GM12878 (cell line): ENCODE measurements at regions not wholly inside any gene's neighbourhood (a gene's known extent, or its start where the extent isn't known, plus 50 kb on each side); places are given as distances from the start of the nearest gene placed in this dataset.

Source experiments
- ATAC-seq: fragments of 200-7000 bp; cut with Tn5 transposase; 3 replicates; pipeline ENCODE4 v1.9.1; 2020; ENCODE audit warnings: mild to moderate bottlenecking, moderate library complexity
- BruUV-seq: library from RNA; stranded (reverse); fragments of 400-500 nt; replicated peaks from 2 replicates; lab custom pipeline; 2021; lab: Mats Ljungman, UMichigan
- CTCF ChIA-PET: fragments of 300-600 bp; sonication (Branson Sonifier 250); formaldehyde crosslinking; extraction: SDS; loops from one replicate; lab custom pipeline; 2021; ENCODE audit warnings: inconsistent platforms; lab: Yijun Ruan, JAX
- POLR2A ChIA-PET: fragments of 350-600 bp; formaldehyde crosslinking; extraction: SDS; loops from one replicate; lab custom pipeline; 2021; ENCODE audit warnings: inconsistent platforms; lab: Charles Lee
- RAD21 ChIA-PET: fragments of 300-600 bp; sonication (Branson Sonifier 250); formaldehyde crosslinking; loops from one replicate; lab custom pipeline; 2023; ENCODE audit warnings: antibody characterized with exemption; ENCODE audit not compliant: unreplicated experiment; lab: Charles Lee
- SMC1A ChIA-PET: fragments of 300-600 bp; sonication (Branson Sonifier 250); formaldehyde crosslinking; loops from one replicate; lab custom pipeline; 2023; ENCODE audit not compliant: unreplicated experiment, uncharacterized antibody; lab: Charles Lee
- DNase-seq: peaks from one replicate; pipeline ENCODE4 v3.0.0-alpha.2; 2011; ENCODE audit warnings: low read depth, low spot score
- FAIRE-seq: peaks from 3 replicates; lab custom pipeline; 2011; peaks lifted over from hg19 to GRCh38; lab: Jason Lieb, UNC
- H2AFZ ChIP-seq: 2 replicates; pipeline ENCODE4 v1.6.0; 2011; ENCODE audit warnings: low read depth, low read length, control low read depth; ENCODE audit not compliant: control insufficient read depth
- H3K27ac ChIP-seq: 2 replicates; pipeline ENCODE4 v1.5.1; 2011; ENCODE audit warnings: control low read depth; ENCODE audit not compliant: control insufficient read depth, insufficient read depth
- H3K27me3 ChIP-seq, 2 experiments: replicated peaks in 1 of 2; 2 replicates each; pipeline versions ENCODE4 v1.6.0 to v1.6.1; 2011; ENCODE audit warnings: low read length in 1 of 2; ENCODE audit not compliant: control insufficient read depth in 2 of 2, insufficient read depth in 2 of 2
- H3K36me3 ChIP-seq, 2 experiments: 2 replicates each; pipeline ENCODE4 v1.5.1; 2011; ENCODE audit warnings: low read length in 1 of 2; ENCODE audit not compliant: control insufficient read depth in 2 of 2, insufficient read depth in 2 of 2
- H3K4me1 ChIP-seq: 2 replicates; pipeline ENCODE4 v1.6.1; 2011; ENCODE audit warnings: mild to moderate bottlenecking, low read length, moderate library complexity, mixed read lengths; ENCODE audit not compliant: control insufficient read depth, insufficient read depth
- H3K4me2 ChIP-seq: 2 replicates; pipeline ENCODE4 v1.6.0; 2011; ENCODE audit warnings: control low read depth; ENCODE audit not compliant: control insufficient read depth, insufficient read depth
- H3K4me3 ChIP-seq: fragments of 200-600 bp; sonication (generic); 2 replicates; pipeline ENCODE4 v1.5.1; 2016
- H3K79me2 ChIP-seq: 2 replicates; pipeline ENCODE4 v1.6.0; 2011; ENCODE audit warnings: low read length; ENCODE audit not compliant: control insufficient read depth, insufficient read depth
- H3K9ac ChIP-seq: 2 replicates; pipeline ENCODE4 v1.8.0; 2011; ENCODE audit warnings: low read length, control low read depth, mixed read lengths; ENCODE audit not compliant: control insufficient read depth, insufficient read depth
- H3K9me3 ChIP-seq: replicated peaks from 3 replicates; pipeline ENCODE4 v1.5.1; 2011; ENCODE audit warnings: mild to moderate bottlenecking, low read length; ENCODE audit not compliant: control insufficient read depth, insufficient read depth
- H4K20me1 ChIP-seq: 2 replicates; pipeline ENCODE4 v1.6.0; 2011; ENCODE audit not compliant: control insufficient read depth, insufficient read depth
- ATF7 ChIP-seq: fragments of 450-650 bp; IDR thresholded peaks from 2 replicates; pipeline ENCODE4 v1.6.1; 2016; ENCODE audit warnings: low read depth, mild to moderate bottlenecking
- IKZF1 ChIP-seq: fragments of 450-650 bp; conservative IDR thresholded peaks from 2 replicates; pipeline ENCODE4 v1.6.1; 2017; ENCODE audit warnings: antibody characterized with exemption, mild to moderate bottlenecking
- JUNB ChIP-seq: IDR thresholded peaks from 2 replicates; pipeline ENCODE4 v1.6.1; 2016; ENCODE audit warnings: antibody characterized with exemption, mild to moderate bottlenecking
- NBN ChIP-seq: fragments of 450-650 bp; IDR thresholded peaks from 2 replicates; pipeline ENCODE4 v1.6.1; 2016
- NFYB ChIP-seq: IDR thresholded peaks from 2 replicates; pipeline ENCODE4 v1.6.1; 2011; ENCODE audit warnings: low read depth, mild to moderate bottlenecking, low read length, improper control_type of control experiment, moderate library complexity; ENCODE audit not compliant: insufficient read depth
- TCF7 ChIP-seq: IDR thresholded peaks from 2 replicates; pipeline ENCODE4 v1.6.1; 2014; ENCODE audit warnings: antibody characterized with exemption, borderline replicate concordance
- ZNF622 ChIP-seq: fragments of 450-650 bp; IDR thresholded peaks from 2 replicates; pipeline ENCODE4 v1.6.1; 2017; ENCODE audit warnings: mild to moderate bottlenecking, inconsistent platforms
- WGBS: methylation state at CpG from one replicate; pipeline ENCODE4 v1.1.6; 2016; ENCODE audit warnings: low lambda C conversion rate; ENCODE audit not compliant: insufficient replicate concordance, insufficient coverage; ENCODE audit errors: missing lambda C conversion rate; 5-methylcytosine and 5-hydroxymethylcytosine counted together
- in situ Hi-C: fragments of 300-500 bp; cut with MboI; formaldehyde crosslinking; loops from 9 replicates; pipeline ENCODE4 v1.14.3; 2018; ENCODE audit warnings: mixed read lengths
- intact Hi-C: fragments of 100-400 bp; cut with micrococcal nuclease; formaldehyde crosslinking; loops from one replicate; pipeline ENCODE4 v1.14.2; 2022; ENCODE audit not compliant: unreplicated experiment
- TF ChIP-seq, protein P1 (sequence below): fragments of 450-650 bp; formaldehyde crosslinking; IDR thresholded peaks from 2 replicates; pipeline ENCODE4 v1.4.0; 2020; ENCODE audit warnings: mild to moderate bottlenecking, moderate library complexity
- TF ChIP-seq, protein P2 (sequence below): IDR thresholded peaks from 2 replicates; pipeline ENCODE4 v1.6.1; 2012; ENCODE audit warnings: mild to moderate bottlenecking, low read depth, low read length
- TF ChIP-seq, protein P3 (sequence below): fragments of 450-650 bp; IDR thresholded peaks from 2 replicates; pipeline ENCODE4 v1.6.1; 2017; ENCODE audit warnings: low read depth, mild to moderate bottlenecking, moderate library complexity
- TF ChIP-seq, protein P4 (sequence below), 3 experiments: IDR thresholded peaks in 2 of 3; conservative IDR thresholded peaks in 1 of 3; 2 replicates each; pipeline ENCODE4 v1.5.1; 2011; ENCODE audit warnings: low read depth in 3 of 3, low read length in 3 of 3, mild to moderate bottlenecking in 3 of 3, control low read depth in 2 of 3, moderate library complexity in 2 of 3, inconsistent platforms in 1 of 3, mixed read lengths in 1 of 3; ENCODE audit not compliant: control insufficient read depth in 2 of 3, insufficient read depth in 1 of 3; ENCODE audit errors: extremely low read depth in 1 of 3

DNA sequence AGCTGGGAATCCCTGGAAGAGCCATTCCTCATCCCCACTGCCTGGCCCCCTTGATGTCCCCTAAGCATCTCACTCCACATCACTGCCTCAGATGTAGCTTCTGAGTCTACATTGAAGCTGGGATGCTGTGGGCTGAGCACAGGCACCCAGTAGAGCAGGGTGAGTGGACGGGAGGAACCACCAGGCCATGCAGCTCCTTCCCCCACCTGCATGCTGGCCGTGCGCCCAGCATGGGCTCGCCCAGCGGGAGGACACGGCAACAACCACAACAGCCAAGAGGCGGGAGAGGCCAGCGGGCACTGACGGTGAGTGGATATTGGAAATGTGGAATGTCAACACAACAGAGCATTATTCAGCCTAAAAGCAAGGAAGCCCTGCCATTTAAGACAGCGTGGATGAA is 310.9 kb downstream of the ADGRD1 start:
- no TSS peak for BruUV-seq
- DNase-seq (no peak), FAIRE-seq (no peak), ATAC-seq (no peak)
- Histone ChIP-seq H3K4me2 (no peak overlapping the region), H2AFZ (no peak overlapping the region), H3K27me3 (peaks cover 0 to 3% of the 10 kb centered on the region in 2 experiments; a peak in 2 of 4 replicates), H3K9ac (no peak overlapping the region), H3K4me1 (no peaks in the 10 kb centered on the region), H3K36me3 (no peaks in the 10 kb centered on the region), H3K27ac (no peak overlapping the region), H4K20me1 (no peaks in the 10 kb centered on the region), H3K4me3 (no peak overlapping the region), H3K9me3 (no peaks in the 10 kb centered on the region)
- 61% methylated on average over 10 of the region's 10 CpGs for WGBS
- intact Hi-C loops (no loop called here), in situ Hi-C loops (no loop called here)
- RAD21 ChIA-PET: no interaction called here
- SMC1A ChIA-PET: interaction anchor here (0.5 kb wide), 1 partner anchor 11 kb away, joined by 3 read pairs; no protein-coding TSS in a partner anchor
- POLR2A ChIA-PET: no interaction called here
- CTCF ChIA-PET: interaction anchor here (1.1 kb wide), 1 partner anchor 132 kb away, joined by 3 read pairs; no protein-coding TSS in a partner anchor
- no peak for TF ChIP-seq ATF7
- TF ChIP-seq, protein P1, sequence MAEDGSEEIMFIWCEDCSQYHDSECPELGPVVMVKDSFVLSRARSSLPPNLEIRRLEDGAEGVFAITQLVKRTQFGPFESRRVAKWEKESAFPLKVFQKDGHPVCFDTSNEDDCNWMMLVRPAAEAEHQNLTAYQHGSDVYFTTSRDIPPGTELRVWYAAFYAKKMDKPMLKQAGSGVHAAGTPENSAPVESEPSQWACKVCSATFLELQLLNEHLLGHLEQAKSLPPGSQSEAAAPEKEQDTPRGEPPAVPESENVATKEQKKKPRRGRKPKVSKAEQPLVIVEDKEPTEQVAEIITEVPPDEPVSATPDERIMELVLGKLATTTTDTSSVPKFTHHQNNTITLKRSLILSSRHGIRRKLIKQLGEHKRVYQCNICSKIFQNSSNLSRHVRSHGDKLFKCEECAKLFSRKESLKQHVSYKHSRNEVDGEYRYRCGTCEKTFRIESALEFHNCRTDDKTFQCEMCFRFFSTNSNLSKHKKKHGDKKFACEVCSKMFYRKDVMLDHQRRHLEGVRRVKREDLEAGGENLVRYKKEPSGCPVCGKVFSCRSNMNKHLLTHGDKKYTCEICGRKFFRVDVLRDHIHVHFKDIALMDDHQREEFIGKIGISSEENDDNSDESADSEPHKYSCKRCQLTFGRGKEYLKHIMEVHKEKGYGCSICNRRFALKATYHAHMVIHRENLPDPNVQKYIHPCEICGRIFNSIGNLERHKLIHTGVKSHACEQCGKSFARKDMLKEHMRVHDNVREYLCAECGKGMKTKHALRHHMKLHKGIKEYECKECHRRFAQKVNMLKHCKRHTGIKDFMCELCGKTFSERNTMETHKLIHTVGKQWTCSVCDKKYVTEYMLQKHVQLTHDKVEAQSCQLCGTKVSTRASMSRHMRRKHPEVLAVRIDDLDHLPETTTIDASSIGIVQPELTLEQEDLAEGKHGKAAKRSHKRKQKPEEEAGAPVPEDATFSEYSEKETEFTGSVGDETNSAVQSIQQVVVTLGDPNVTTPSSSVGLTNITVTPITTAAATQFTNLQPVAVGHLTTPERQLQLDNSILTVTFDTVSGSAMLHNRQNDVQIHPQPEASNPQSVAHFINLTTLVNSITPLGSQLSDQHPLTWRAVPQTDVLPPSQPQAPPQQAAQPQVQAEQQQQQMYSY (CRISPR knock-in tag): no peak
- TF ChIP-seq IKZF1: no peak
- no peak for TF ChIP-seq NFYB
- TF ChIP-seq, protein P2, sequence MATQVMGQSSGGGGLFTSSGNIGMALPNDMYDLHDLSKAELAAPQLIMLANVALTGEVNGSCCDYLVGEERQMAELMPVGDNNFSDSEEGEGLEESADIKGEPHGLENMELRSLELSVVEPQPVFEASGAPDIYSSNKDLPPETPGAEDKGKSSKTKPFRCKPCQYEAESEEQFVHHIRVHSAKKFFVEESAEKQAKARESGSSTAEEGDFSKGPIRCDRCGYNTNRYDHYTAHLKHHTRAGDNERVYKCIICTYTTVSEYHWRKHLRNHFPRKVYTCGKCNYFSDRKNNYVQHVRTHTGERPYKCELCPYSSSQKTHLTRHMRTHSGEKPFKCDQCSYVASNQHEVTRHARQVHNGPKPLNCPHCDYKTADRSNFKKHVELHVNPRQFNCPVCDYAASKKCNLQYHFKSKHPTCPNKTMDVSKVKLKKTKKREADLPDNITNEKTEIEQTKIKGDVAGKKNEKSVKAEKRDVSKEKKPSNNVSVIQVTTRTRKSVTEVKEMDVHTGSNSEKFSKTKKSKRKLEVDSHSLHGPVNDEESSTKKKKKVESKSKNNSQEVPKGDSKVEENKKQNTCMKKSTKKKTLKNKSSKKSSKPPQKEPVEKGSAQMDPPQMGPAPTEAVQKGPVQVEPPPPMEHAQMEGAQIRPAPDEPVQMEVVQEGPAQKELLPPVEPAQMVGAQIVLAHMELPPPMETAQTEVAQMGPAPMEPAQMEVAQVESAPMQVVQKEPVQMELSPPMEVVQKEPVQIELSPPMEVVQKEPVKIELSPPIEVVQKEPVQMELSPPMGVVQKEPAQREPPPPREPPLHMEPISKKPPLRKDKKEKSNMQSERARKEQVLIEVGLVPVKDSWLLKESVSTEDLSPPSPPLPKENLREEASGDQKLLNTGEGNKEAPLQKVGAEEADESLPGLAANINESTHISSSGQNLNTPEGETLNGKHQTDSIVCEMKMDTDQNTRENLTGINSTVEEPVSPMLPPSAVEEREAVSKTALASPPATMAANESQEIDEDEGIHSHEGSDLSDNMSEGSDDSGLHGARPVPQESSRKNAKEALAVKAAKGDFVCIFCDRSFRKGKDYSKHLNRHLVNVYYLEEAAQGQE: no peak
- TF ChIP-seq TCF7: no peak
- TF ChIP-seq, protein P3, sequence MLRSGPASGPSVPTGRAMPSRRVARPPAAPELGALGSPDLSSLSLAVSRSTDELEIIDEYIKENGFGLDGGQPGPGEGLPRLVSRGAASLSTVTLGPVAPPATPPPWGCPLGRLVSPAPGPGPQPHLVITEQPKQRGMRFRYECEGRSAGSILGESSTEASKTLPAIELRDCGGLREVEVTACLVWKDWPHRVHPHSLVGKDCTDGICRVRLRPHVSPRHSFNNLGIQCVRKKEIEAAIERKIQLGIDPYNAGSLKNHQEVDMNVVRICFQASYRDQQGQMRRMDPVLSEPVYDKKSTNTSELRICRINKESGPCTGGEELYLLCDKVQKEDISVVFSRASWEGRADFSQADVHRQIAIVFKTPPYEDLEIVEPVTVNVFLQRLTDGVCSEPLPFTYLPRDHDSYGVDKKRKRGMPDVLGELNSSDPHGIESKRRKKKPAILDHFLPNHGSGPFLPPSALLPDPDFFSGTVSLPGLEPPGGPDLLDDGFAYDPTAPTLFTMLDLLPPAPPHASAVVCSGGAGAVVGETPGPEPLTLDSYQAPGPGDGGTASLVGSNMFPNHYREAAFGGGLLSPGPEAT: no peak
- TF ChIP-seq JUNB: no peak
- no peak for TF ChIP-seq NBN
- TF ChIP-seq, protein P4, sequence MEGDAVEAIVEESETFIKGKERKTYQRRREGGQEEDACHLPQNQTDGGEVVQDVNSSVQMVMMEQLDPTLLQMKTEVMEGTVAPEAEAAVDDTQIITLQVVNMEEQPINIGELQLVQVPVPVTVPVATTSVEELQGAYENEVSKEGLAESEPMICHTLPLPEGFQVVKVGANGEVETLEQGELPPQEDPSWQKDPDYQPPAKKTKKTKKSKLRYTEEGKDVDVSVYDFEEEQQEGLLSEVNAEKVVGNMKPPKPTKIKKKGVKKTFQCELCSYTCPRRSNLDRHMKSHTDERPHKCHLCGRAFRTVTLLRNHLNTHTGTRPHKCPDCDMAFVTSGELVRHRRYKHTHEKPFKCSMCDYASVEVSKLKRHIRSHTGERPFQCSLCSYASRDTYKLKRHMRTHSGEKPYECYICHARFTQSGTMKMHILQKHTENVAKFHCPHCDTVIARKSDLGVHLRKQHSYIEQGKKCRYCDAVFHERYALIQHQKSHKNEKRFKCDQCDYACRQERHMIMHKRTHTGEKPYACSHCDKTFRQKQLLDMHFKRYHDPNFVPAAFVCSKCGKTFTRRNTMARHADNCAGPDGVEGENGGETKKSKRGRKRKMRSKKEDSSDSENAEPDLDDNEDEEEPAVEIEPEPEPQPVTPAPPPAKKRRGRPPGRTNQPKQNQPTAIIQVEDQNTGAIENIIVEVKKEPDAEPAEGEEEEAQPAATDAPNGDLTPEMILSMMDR (IDR thresholded peaks at IDR 0.05 in 2 of 3, conservative IDR thresholded peaks at IDR 0.05 in 1 of 3; ENCODE audit: control insufficient read depth in 2 of 3, extremely low read depth in 1 of 3, insufficient read depth in 1 of 3, low read depth in 3 of 3, low read length in 3 of 3): no peak
- TF ChIP-seq ZNF622: no peak
- TF ChIP-seq, all 136 proteins: peak for 0
- H3K79me2 ChIP-seq: no peaks in the 10 kb centered on the region
